Upper lobe of left lung (tissue), 6 donors: ENCODE measurements at regions not wholly inside any gene's neighbourhood (a gene's known extent, or its start where the extent isn't known, plus 50 kb on each side); places are given as distances from the start of the nearest gene placed in this dataset.

Source experiments
- ATAC-seq, 2 donors: fragments of 200-7000 bp; cut with Tn5 transposase; one replicate each; pipeline ENCODE4 v1.9.1; 2022; ENCODE audit warnings: mild to moderate bottlenecking in 2 of 2, moderate library complexity in 2 of 2; ENCODE audit not compliant: low FRiP score in 2 of 2
- DNase-seq, 2 donors: peaks; one replicate each; pipeline ENCODE4 v3.0.0-alpha.2; 2019 to 2020
- H3K27ac ChIP-seq, 4 donors: fragments of 200-600 bp; sonication (generic); one replicate each; pipeline ENCODE4 v1.5.1; 2016 to 2019
- H3K27me3 ChIP-seq, 4 donors: fragments of 200-600 bp; sonication (generic); one replicate each; pipeline ENCODE4 v1.5.1; 2017 to 2019
- H3K36me3 ChIP-seq, 4 donors: fragments of 200-600 bp; sonication (generic); one replicate each; pipeline ENCODE4 v1.5.1; 2016 to 2019
- H3K4me1 ChIP-seq, 4 donors: fragments of 200-600 bp; sonication (generic); one replicate each; pipeline ENCODE4 v1.5.1; 2018 to 2019
- H3K4me3 ChIP-seq, 4 donors: fragments of 200-600 bp; sonication (generic); one replicate each; pipeline ENCODE4 v1.5.1; 2017 to 2019; ENCODE audit warnings: mild to moderate bottlenecking in 2 of 4, moderate library complexity in 1 of 4
- H3K9me3 ChIP-seq, 4 donors: fragments of 200-600 bp; sonication (generic); one replicate each; pipeline ENCODE4 v1.5.1; 2018 to 2019
- CTCF ChIP-seq, 6 experiments: fragments of 450-650 bp in 4 of 6; fragments of 200-600 bp in 2 of 6; sonication (generic) in 2 of 6; IDR thresholded peaks; one replicate each; pipeline ENCODE4 v1.5.1; 2016 to 2019; ENCODE audit warnings: antibody characterized with exemption in 6 of 6
- EP300 ChIP-seq, 4 donors: sonication (generic); formaldehyde crosslinking; IDR thresholded peaks; one replicate each; pipeline ENCODE4 v1.5.1; 2017; ENCODE audit warnings: antibody characterized with exemption in 4 of 4, control low read depth in 2 of 4
- POLR2A ChIP-seq, 4 donors: fragments of 450-650 bp; IDR thresholded peaks; one replicate each; pipeline ENCODE4 v1.5.1; 2016 to 2017; ENCODE audit warnings: antibody characterized with exemption in 4 of 4, mild to moderate bottlenecking in 2 of 4
- POLR2AphosphoS5 ChIP-seq, 2 donors: sonication (generic); formaldehyde crosslinking; IDR thresholded peaks; one replicate each; pipeline ENCODE4 v1.5.1; 2017; ENCODE audit warnings: antibody characterized with exemption in 2 of 2
- WGBS, 2 donors: methylation state at CpG; one replicate each; pipeline ENCODE4 v1.1.5; 2017 to 2018; 5-methylcytosine and 5-hydroxymethylcytosine counted together
- donor health status: DM: no; HTN: no; CAD: no; lungs with moderate emphysema.
- donor health status: DM: no; HTN: yes; CAD: no; lungs with severe emphysema.

DNA sequence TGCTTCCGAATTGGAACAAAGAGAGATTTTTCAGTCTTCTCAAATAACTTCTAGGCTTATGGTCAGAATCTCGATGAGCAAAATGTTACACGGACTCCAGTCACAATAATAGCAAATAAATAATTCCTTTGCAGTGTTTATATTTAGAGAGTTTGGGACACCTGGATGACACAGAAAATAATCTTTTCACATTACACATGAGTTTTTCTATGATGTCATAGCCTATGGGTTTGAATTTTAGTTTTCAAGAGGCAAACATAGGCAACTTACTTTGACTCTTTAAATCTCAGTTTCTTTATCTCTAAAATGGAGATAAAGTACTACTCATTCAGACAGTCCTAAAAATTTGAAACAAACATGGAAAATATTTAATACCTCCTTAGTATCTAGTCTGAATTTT lies 372.0 kb downstream of the HAPSTR1 start:
- Histone ChIP-seq H3K9me3 (no peaks in the 10 kb centered on the region), H3K27me3 (no peaks in the 10 kb centered on the region), H3K4me1 (no peaks in the 10 kb centered on the region), H3K4me3 (no peak overlapping the region), H3K27ac (no peak overlapping the region), H3K36me3 (no peaks in the 10 kb centered on the region)
- TF ChIP-seq CTCF (IDR thresholded peaks at IDR 0.05) (no peak), POLR2AphosphoS5 (IDR thresholded peaks at IDR 0.05) (no peak), EP300 (IDR thresholded peaks at IDR 0.05) (no peak), POLR2A (IDR thresholded peaks at IDR 0.05) (no peak)
- ATAC-seq: no peak
- no peak for DNase-seq
- WGBS, 2 donors: 84 to 86% methylated on average over 3 of the region's 3 CpGs

DNA sequence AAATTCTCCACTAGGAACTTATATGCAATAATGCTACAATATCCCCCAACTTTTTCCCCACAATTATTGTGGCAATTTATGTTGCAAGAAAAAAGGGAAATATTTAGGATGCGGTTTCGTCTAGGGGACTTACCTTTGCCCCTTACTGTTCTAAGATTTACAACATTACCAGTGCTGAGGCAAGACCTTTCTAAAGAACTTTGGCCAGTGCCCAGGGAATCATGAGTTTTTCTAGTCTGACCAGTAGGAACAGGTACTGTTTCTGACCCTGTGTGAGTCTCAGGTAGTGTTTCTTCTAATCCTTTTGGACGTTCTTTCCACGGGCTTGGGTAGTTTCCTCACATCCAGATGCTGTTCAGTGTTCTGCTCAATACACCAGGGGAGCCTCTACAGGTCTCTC lies 373.7 kb downstream of the HAPSTR1 start:
- no peak overlapping the region for H3K27ac ChIP-seq
- 60 to 63% methylated on average over 4 of the region's 4 CpGs for WGBS, 2 donors
- TF ChIP-seq POLR2A (IDR thresholded peaks at IDR 0.05) (no peak), POLR2AphosphoS5 (IDR thresholded peaks at IDR 0.05) (no peak), EP300 (IDR thresholded peaks at IDR 0.05) (no peak), CTCF (IDR thresholded peaks at IDR 0.05) (no peak)
- H3K4me3 ChIP-seq: no peak overlapping the region
- H3K9me3 ChIP-seq: no peaks in the 10 kb centered on the region
- no peaks in the 10 kb centered on the region for H3K36me3 ChIP-seq
- DNase-seq (no peak), ATAC-seq (no peak)
- H3K4me1 ChIP-seq: no peaks in the 10 kb centered on the region
- no peaks in the 10 kb centered on the region for H3K27me3 ChIP-seq

DNA sequence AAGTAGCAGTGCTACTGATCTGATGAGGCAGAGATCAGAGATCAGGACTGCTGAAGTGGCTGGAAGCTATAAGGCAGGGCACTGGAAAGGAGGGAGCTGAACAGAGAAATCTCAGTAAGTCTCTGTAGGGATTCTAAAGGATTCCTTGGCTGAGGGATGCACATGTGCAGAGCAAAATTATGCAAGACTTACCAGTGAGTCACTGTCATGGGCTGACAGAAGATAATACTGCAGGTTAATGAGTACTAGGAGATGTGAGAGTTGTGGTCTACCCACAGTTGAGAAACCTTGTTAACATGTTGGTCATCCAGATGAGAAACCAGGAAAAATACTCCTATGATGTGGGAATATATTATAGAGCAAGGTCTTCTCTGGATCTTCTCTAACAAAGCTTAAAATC lies 378.1 kb downstream of the HAPSTR1 start:
- Histone ChIP-seq H3K36me3 (no peaks in the 10 kb centered on the region), H3K4me1 (no peaks in the 10 kb centered on the region), H3K27me3 (no peaks in the 10 kb centered on the region), H3K4me3 (no peak overlapping the region), H3K9me3 (no peaks in the 10 kb centered on the region), H3K27ac (no peak overlapping the region)
- TF ChIP-seq EP300 (IDR thresholded peaks at IDR 0.05) (no peak), POLR2A (IDR thresholded peaks at IDR 0.05) (no peak), CTCF (IDR thresholded peaks at IDR 0.05) (no peak), POLR2AphosphoS5 (IDR thresholded peaks at IDR 0.05) (no peak)
- peak in 1 of 2 donors; percentile 29 for ATAC-seq
- DNase-seq: no peak

- no peaks in the 10 kb centered on the region for H3K9me3 ChIP-seq
- TF ChIP-seq EP300 (IDR thresholded peaks at IDR 0.05) (no peak), CTCF (IDR thresholded peaks at IDR 0.05) (no peak), POLR2AphosphoS5 (IDR thresholded peaks at IDR 0.05) (no peak), POLR2A (IDR thresholded peaks at IDR 0.05) (no peak)
- no peak overlapping the region for H3K27ac ChIP-seq
- no peak for ATAC-seq
- no peak overlapping the region for H3K4me3 ChIP-seq
- no peaks in the 10 kb centered on the region for H3K36me3 ChIP-seq
- no peaks in the 10 kb centered on the region for H3K4me1 ChIP-seq
- H3K27me3 ChIP-seq: no peaks in the 10 kb centered on the region
- no peak for DNase-seq
- 89 to 90% methylated on average over 3 of the region's 3 CpGs for WGBS, 2 donors
These were observed 385.3 kb downstream of the HAPSTR1 start for GRCh38 chr16:9476744-9477143.

DNA sequence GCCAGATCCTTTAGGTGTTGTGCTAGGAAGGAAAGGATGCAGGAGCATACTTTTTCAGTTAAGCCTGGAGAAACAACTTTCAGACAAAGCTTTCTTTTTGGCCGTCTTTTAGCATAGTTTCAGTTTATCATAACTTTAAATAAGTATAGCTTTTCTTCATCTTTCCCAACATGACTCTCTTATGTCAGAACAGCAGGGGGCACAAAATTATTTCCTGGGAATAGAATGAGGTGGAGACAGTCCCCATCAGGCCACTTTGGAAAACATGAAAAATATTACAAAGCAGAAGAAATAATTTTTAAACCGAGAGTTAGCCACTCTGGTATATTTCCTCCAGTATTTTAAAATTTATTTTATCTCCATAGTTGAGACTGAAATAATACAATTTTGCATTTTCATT lies 387.6 kb downstream of the HAPSTR1 start:
- no peaks in the 10 kb centered on the region for H3K4me1 ChIP-seq
- H3K36me3 ChIP-seq: no peaks in the 10 kb centered on the region
- DNase-seq (no peak), ATAC-seq (no peak)
- no peak overlapping the region for H3K27ac ChIP-seq
- TF ChIP-seq CTCF (IDR thresholded peaks at IDR 0.05): no peak
- TF ChIP-seq POLR2A (IDR thresholded peaks at IDR 0.05): no peak
- TF ChIP-seq EP300 (IDR thresholded peaks at IDR 0.05): no peak
- TF ChIP-seq POLR2AphosphoS5 (IDR thresholded peaks at IDR 0.05): no peak
- H3K27me3 ChIP-seq: no peaks in the 10 kb centered on the region
- 66 to 77% methylated on average over 2 of the region's 2 CpGs for WGBS, 2 donors
- H3K4me3 ChIP-seq: no peak overlapping the region
- H3K9me3 ChIP-seq: no peaks in the 10 kb centered on the region
